Right ventricle myocardium inferior (tissue), 1 donor: ENCODE measurements at regions not wholly inside any gene's neighbourhood (a gene's known extent, or its start where the extent isn't known, plus 50 kb on each side); places are given as distances from the start of the nearest gene placed in this dataset.
A peak's percentile ranks its signal among the peaks of the same experiment; 100 is the strongest.
"Not testable (repeated sequence)": the region's sequence is repeated elsewhere in the genome, so short reads cannot be mapped to it uniquely, and the experiment has no call there.

Experiments used
- ATAC-seq: fragments of 200-7000 bp; cut with Tn5 transposase; one replicate; pipeline ENCODE4 v1.9.1; 2020; ENCODE audit warnings: mild to moderate bottlenecking, moderate library complexity
- DNase-seq: peaks from one replicate; pipeline ENCODE4 v3.0.0; 2021; ENCODE audit errors: missing footprints
- intact Hi-C: fragments of 100-400 bp; cut with DNase I; formaldehyde crosslinking; loops from one replicate; pipeline ENCODE4 v1.11.0; 2022
- donor health status: DM: no; HTN: yes; CAD: no; lungs with severe emphysema.

- DNase-seq = no peak
- intact Hi-C loops = loop anchor here (5.0 kb wide), 1 partner anchor 625 kb away; no protein-coding TSS in a partner anchor
- ATAC-seq = no peak
These were observed 1180.1 kb upstream of the ATXN8OS start for GRCh38 chr13:68927387-68928026.

GRCh38 chr13:68923995-68924394 lies 1183.6 kb upstream of the ATXN8OS start:
- intact Hi-C loops = no loop called here
- ATAC-seq = no peak
- DNase-seq = no peak

GRCh38 chr13:68908879-68909278 lies 1198.7 kb upstream of the ATXN8OS start:
- no peak for ATAC-seq
- intact Hi-C loops = no loop called here
- no peak for DNase-seq

- intact Hi-C loops = no loop called here
- no peak for ATAC-seq
These were observed 1202.4 kb upstream of the ATXN8OS start for GRCh38 chr13:68905186-68905585.

GRCh38 chr13:68897331-68897928 lies 1210.2 kb upstream of the ATXN8OS start:
- DNase-seq (no peak), ATAC-seq (no peak)
- intact Hi-C loops = no loop called here

More at GRCh38 chr13:68905186-68905585, 1202.4 kb upstream of the ATXN8OS start:
- no peak for DNase-seq

- intact Hi-C loops = no loop called here
- ATAC-seq (no peak), DNase-seq (no peak)
These were observed 1211.9 kb upstream of the ATXN8OS start for GRCh38 chr13:68895696-68896095.

GRCh38 chr13:68893721-68894120 lies 1213.9 kb upstream of the ATXN8OS start:
- ATAC-seq, intact Hi-C loops, DNase-seq: not testable (repeated sequence)

- DNase-seq, ATAC-seq: not testable (repeated sequence)
These were observed 1215.0 kb upstream of the ATXN8OS start for GRCh38 chr13:68892596-68892995.

GRCh38 chr13:68890101-68890500 lies 1217.5 kb upstream of the ATXN8OS start:
- DNase-seq, ATAC-seq, intact Hi-C loops: not testable (repeated sequence)

More at GRCh38 chr13:68892596-68892995, 1215.0 kb upstream of the ATXN8OS start:
- intact Hi-C loops = not testable (repeated sequence)

- no peak for ATAC-seq
- DNase-seq = no peak
- intact Hi-C loops = no loop called here
These were observed 1218.8 kb upstream of the ATXN8OS start for GRCh38 chr13:68888832-68889231.

GRCh38 chr13:68872338-68872737 lies 1235.3 kb upstream of the ATXN8OS start:
- intact Hi-C loops = no loop called here
- no peak for DNase-seq
- ATAC-seq = no peak

- intact Hi-C loops = no loop called here
- DNase-seq (no peak), ATAC-seq (no peak)
These were observed 1256.6 kb upstream of the ATXN8OS start for GRCh38 chr13:68851026-68851425.

GRCh38 chr13:68850160-68850559 lies 1257.5 kb upstream of the ATXN8OS start:
- DNase-seq (no peak), ATAC-seq (no peak)
- intact Hi-C loops = no loop called here

GRCh38 chr13:68846663-68847062 lies 1261.0 kb upstream of the ATXN8OS start:
- intact Hi-C loops = no loop called here

GRCh38 chr13:68834375-68834774 lies 1273.3 kb upstream of the ATXN8OS start:
- intact Hi-C loops = no loop called here
- DNase-seq (no peak), ATAC-seq (no peak)

More at GRCh38 chr13:68846663-68847062, 1261.0 kb upstream of the ATXN8OS start:
- DNase-seq (no peak), ATAC-seq (no peak)

GRCh38 chr13:68816715-68817114 lies 1290.9 kb upstream of the ATXN8OS start:
- intact Hi-C loops = no loop called here
- ATAC-seq = no peak
- no peak for DNase-seq

- intact Hi-C loops = no loop called here
- ATAC-seq (no peak), DNase-seq (peak; percentile 45)
These were observed 1294.3 kb upstream of the ATXN8OS start for GRCh38 chr13:68813180-68813796.

- ATAC-seq = no peak
- intact Hi-C loops = no loop called here
- no peak for DNase-seq
These were observed 1297.0 kb upstream of the ATXN8OS start for GRCh38 chr13:68810660-68811059.

GRCh38 chr13:68808456-68808855 lies 1299.2 kb upstream of the ATXN8OS start:
- intact Hi-C loops = no loop called here
- ATAC-seq = no peak
- no peak for DNase-seq

- ATAC-seq = no peak
- intact Hi-C loops = no loop called here
- no peak for DNase-seq
These were observed 1301.5 kb upstream of the ATXN8OS start for GRCh38 chr13:68806125-68806524.
